ENCODE measurements at regions not wholly inside any gene's neighbourhood (a gene's known extent, or its start where the extent isn't known, plus 50 kb on each side); places are given as distances from the start of the nearest gene placed in this dataset.

- TF ChIP-seq CTCF (IDR thresholded peaks at IDR 0.05) (no peak), POLR2A (IDR thresholded peaks at IDR 0.05) (no peak)
These were observed 116.7 kb downstream of the CD164 start for GRCh38 chr6:109265530-109265929.
